IgD-negative memory B cell (primary cell): ENCODE measurements at regions not wholly inside any gene's neighbourhood (a gene's known extent, or its start where the extent isn't known, plus 50 kb on each side); places are given as distances from the start of the nearest gene placed in this dataset.

Experiments
- H3K27ac Mint-ChIP-seq, 3 donors: one replicate each; pipeline ENCODE4 v1.8.0; 2020 to 2022; ENCODE audit warnings: mild to moderate bottlenecking in 3 of 3, mixed read lengths in 3 of 3, moderate library complexity in 1 of 3
- H3K27me3 Mint-ChIP-seq: one replicate; pipeline ENCODE4 v1.8.0; 2021; ENCODE audit warnings: mixed read lengths
- H3K36me3 Mint-ChIP-seq: one replicate; pipeline ENCODE4 v1.8.0; 2020; ENCODE audit warnings: mild to moderate bottlenecking, mixed read lengths
- H3K4me1 Mint-ChIP-seq, 3 donors: one replicate each; pipeline ENCODE4 v1.8.0; 2020 to 2022; ENCODE audit warnings: mixed read lengths in 3 of 3, mild to moderate bottlenecking in 1 of 3
- H3K4me3 Mint-ChIP-seq, 4 donors: one replicate each; pipeline ENCODE4 v1.8.0; 2020 to 2022; ENCODE audit warnings: mild to moderate bottlenecking in 4 of 4, mixed read lengths in 4 of 4, moderate library complexity in 3 of 4
- H3K9me3 Mint-ChIP-seq, 3 donors: one replicate each; pipeline ENCODE4 v1.8.0; 2020 to 2021; ENCODE audit warnings: mixed read lengths in 3 of 3, mild to moderate bottlenecking in 1 of 3

DNA sequence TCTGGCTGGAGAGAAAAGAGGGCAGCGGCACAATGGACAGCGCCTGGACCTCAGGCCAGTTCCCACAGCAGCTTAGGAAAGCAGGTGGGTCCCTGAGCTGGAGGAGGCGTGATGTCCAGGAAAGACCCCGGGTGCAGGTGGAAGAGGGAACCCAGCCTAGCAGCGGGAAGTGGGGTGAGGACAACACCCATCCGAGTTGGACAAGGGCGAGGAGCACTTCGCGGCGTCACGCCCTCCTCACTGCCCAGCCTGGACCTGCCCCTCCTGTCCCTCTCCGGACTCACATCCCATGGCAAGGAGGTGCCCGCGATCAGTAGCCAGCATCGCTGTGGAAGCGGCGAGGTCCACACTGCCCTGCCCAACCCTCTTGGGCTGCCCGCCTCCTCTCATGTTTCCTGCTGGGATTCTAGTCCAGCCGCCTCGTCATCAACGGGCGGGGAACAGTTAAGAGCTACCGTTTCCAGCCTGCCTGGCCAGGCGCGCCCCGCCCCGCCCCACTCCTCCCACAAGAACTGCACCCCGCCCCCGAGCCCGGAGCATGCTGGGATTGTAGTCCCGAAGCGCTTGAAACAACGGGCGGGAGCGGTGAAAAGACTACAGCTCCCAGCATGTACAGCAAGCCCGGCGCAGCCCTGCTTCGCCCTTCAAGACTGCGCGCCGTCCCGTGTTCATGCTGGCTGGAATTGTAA lies 930.6 kb upstream of the ZNF722 start:
- H3K4me1 Mint-ChIP-seq, result no peaks in the 10 kb centered on the region
- H3K9me3 Mint-ChIP-seq, result peaks cover 3 to 14% (median 9%) of the 10 kb centered on the region in 3 donors
- H3K36me3 Mint-ChIP-seq, result peaks cover 3% of the 10 kb centered on the region
- H3K27me3 Mint-ChIP-seq, result no peaks in the 10 kb centered on the region
- H3K27ac Mint-ChIP-seq, result no peak overlapping the region
- H3K4me3 Mint-ChIP-seq, result no peak overlapping the region

- H3K4me1 Mint-ChIP-seq, result no peaks in the 10 kb centered on the region
- H3K9me3 Mint-ChIP-seq, result peaks cover 4 to 25% (median 9%) of the 10 kb centered on the region in 3 donors
- H3K4me3 Mint-ChIP-seq, result no peak overlapping the region
- no peaks in the 10 kb centered on the region for H3K27me3 Mint-ChIP-seq
- H3K27ac Mint-ChIP-seq, result no peak overlapping the region
- peaks cover 3% of the 10 kb centered on the region for H3K36me3 Mint-ChIP-seq
These were observed 928.0 kb upstream of the ZNF722 start for GRCh38 chr7:63070696-63071095.

GRCh38 chr7:63071396-63071795 lies 927.3 kb upstream of the ZNF722 start:
- Mint-ChIP-seq H3K27ac (no peak overlapping the region), H3K9me3 (peaks cover 2 to 19% (median 6%) of the 10 kb centered on the region in 3 donors), H3K4me3 (no peak overlapping the region), H3K27me3 (no peaks in the 10 kb centered on the region), H3K36me3 (peaks cover 3% of the 10 kb centered on the region), H3K4me1 (no peaks in the 10 kb centered on the region)

DNA sequence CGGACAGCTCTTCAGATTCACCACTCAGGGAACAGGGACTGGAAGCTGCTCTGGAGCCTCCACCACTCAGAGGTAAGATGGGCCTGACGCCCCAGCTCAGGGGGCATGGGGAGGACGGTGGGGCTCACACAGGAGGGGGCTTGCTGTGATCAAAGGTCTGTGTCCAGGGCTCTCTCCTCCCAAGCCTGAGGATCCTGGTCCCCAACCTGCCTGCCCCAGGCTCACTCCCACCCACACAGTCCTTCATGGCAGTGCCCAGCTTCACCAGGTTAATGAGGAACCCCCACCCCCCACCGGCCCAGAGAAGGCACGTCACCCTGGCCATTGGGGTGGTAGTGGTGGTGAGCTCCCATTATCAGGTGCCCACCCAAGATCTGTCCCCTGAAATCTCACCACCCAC lies 926.7 kb upstream of the ZNF722 start:
- Mint-ChIP-seq H3K4me1 (no peaks in the 10 kb centered on the region), H3K9me3 (peaks cover 2 to 19% (median 6%) of the 10 kb centered on the region in 3 donors), H3K36me3 (peaks cover 3% of the 10 kb centered on the region), H3K27me3 (no peaks in the 10 kb centered on the region), H3K4me3 (no peak overlapping the region), H3K27ac (no peak overlapping the region)

- peaks cover 2 to 19% (median 6%) of the 10 kb centered on the region in 3 donors for H3K9me3 Mint-ChIP-seq
- H3K4me3 Mint-ChIP-seq, result no peak overlapping the region
- peaks cover 3% of the 10 kb centered on the region for H3K36me3 Mint-ChIP-seq
- no peak overlapping the region for H3K27ac Mint-ChIP-seq
- H3K27me3 Mint-ChIP-seq, result no peaks in the 10 kb centered on the region
- H3K4me1 Mint-ChIP-seq, result no peaks in the 10 kb centered on the region
These were observed 925.8 kb upstream of the ZNF722 start for GRCh38 chr7:63072806-63073205.

DNA sequence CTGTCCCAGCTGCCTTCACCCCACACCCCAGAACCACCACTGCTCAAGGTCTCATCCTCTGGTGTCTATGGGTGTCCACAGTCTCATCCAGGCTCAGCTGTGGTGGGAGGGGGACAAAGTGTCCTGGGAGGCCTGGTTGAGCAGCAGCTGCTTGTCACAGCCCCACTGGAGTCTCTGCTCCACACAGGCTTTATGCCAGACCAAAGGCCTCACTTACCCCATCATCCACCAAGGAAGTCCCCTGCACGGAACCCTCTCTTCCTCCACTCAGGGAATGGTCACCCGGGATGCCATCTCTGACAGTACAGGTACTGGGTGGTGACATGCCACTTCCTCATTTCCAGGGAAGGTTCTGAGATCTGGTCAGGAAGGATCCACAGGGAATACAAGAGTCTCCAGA lies 925.4 kb upstream of the ZNF722 start:
- Mint-ChIP-seq H3K9me3 (peaks cover 2 to 19% (median 6%) of the 10 kb centered on the region in 3 donors), H3K27ac (no peak overlapping the region), H3K36me3 (peaks cover 3% of the 10 kb centered on the region), H3K27me3 (no peaks in the 10 kb centered on the region), H3K4me1 (no peaks in the 10 kb centered on the region), H3K4me3 (no peak overlapping the region)

- Mint-ChIP-seq H3K27me3 (no peaks in the 10 kb centered on the region), H3K4me1 (no peaks in the 10 kb centered on the region), H3K27ac (no peak overlapping the region), H3K9me3 (peaks cover 2 to 17% (median 3%) of the 10 kb centered on the region in 3 donors), H3K4me3 (no peak overlapping the region), H3K36me3 (peaks cover 1% of the 10 kb centered on the region)
These were observed 924.9 kb upstream of the ZNF722 start for GRCh38 chr7:63073736-63074135.

GRCh38 chr7:63077841-63078240 lies 920.8 kb upstream of the ZNF722 start:
- H3K4me3 Mint-ChIP-seq, result no peak overlapping the region
- H3K27ac Mint-ChIP-seq, result no peak overlapping the region
- no peaks in the 10 kb centered on the region for H3K36me3 Mint-ChIP-seq
- H3K9me3 Mint-ChIP-seq, result peaks cover 0 to 13% (median 7%) of the 10 kb centered on the region in 3 donors
- no peaks in the 10 kb centered on the region for H3K27me3 Mint-ChIP-seq
- H3K4me1 Mint-ChIP-seq, result no peaks in the 10 kb centered on the region

DNA sequence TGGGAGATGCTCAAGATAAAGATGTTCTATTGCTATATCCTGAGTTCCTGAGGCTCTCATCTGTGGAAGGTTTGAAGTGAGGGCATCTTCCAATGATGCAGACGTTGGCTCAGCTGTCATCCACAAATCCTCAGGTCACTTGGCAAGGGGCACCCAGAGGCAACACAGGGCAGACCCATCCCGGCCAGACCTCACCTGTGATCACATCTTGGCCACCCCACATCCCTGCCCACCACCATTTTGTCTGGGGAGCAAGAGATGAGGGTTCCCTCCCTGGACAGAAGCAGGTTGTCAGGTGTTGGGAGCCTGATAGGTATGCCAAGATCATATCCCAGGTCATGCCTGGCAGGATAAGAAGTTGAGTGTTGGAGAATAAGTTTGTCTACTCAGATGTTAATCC lies 918.2 kb upstream of the ZNF722 start:
- no peaks in the 10 kb centered on the region for H3K36me3 Mint-ChIP-seq
- H3K4me3 Mint-ChIP-seq, result no peak overlapping the region
- peaks cover 10 to 12% (median 10%) of the 10 kb centered on the region in 3 donors for H3K9me3 Mint-ChIP-seq
- H3K27me3 Mint-ChIP-seq, result no peaks in the 10 kb centered on the region
- no peaks in the 10 kb centered on the region for H3K4me1 Mint-ChIP-seq
- no peak overlapping the region for H3K27ac Mint-ChIP-seq

DNA sequence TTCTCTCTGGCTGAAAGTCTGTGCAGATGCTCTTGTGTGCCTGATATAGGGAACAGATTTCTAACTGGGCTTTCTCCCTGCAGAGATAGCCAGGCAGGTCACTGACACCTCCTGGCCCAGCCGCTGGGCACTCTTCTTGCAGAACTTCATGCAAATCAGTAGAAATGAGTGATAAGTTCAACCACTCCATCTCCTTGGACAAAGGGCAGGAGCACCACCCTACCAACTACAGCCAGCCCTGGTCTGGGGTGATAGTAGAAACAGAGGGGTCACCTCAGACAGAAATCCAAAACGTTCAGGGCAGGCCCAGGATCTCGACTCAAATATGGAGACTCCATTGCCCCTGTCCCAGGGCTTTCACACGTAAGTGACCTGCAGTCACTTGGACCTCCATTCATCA lies 917.8 kb upstream of the ZNF722 start:
- Mint-ChIP-seq H3K9me3 (peaks cover 9 to 12% (median 10%) of the 10 kb centered on the region in 3 donors), H3K4me3 (no peak overlapping the region), H3K4me1 (no peaks in the 10 kb centered on the region), H3K27me3 (no peaks in the 10 kb centered on the region), H3K27ac (no peak overlapping the region), H3K36me3 (no peaks in the 10 kb centered on the region)

GRCh38 chr7:63087575-63088190 lies 911.0 kb upstream of the ZNF722 start:
- Mint-ChIP-seq H3K4me3 (no peak overlapping the region), H3K27me3 (no peaks in the 10 kb centered on the region), H3K27ac (no peak overlapping the region), H3K9me3 (peaks cover 14 to 54% (median 21%) of the 10 kb centered on the region in 3 donors), H3K36me3 (no peaks in the 10 kb centered on the region), H3K4me1 (no peaks in the 10 kb centered on the region)

GRCh38 chr7:63092951-63093350 lies 905.7 kb upstream of the ZNF722 start:
- H3K9me3 Mint-ChIP-seq, result peaks cover 9 to 41% (median 11%) of the 10 kb centered on the region in 3 donors
- H3K4me1 Mint-ChIP-seq, result no peaks in the 10 kb centered on the region
- H3K4me3 Mint-ChIP-seq, result no peak overlapping the region
- no peaks in the 10 kb centered on the region for H3K36me3 Mint-ChIP-seq
- no peaks in the 10 kb centered on the region for H3K27me3 Mint-ChIP-seq
- H3K27ac Mint-ChIP-seq, result no peak overlapping the region

GRCh38 chr7:63093481-63093880 lies 905.2 kb upstream of the ZNF722 start:
- H3K4me1 Mint-ChIP-seq, result no peaks in the 10 kb centered on the region
- peaks cover 9 to 36% (median 11%) of the 10 kb centered on the region in 3 donors for H3K9me3 Mint-ChIP-seq
- no peak overlapping the region for H3K4me3 Mint-ChIP-seq
- no peaks in the 10 kb centered on the region for H3K27me3 Mint-ChIP-seq
- no peaks in the 10 kb centered on the region for H3K36me3 Mint-ChIP-seq
- H3K27ac Mint-ChIP-seq, result no peak overlapping the region

DNA sequence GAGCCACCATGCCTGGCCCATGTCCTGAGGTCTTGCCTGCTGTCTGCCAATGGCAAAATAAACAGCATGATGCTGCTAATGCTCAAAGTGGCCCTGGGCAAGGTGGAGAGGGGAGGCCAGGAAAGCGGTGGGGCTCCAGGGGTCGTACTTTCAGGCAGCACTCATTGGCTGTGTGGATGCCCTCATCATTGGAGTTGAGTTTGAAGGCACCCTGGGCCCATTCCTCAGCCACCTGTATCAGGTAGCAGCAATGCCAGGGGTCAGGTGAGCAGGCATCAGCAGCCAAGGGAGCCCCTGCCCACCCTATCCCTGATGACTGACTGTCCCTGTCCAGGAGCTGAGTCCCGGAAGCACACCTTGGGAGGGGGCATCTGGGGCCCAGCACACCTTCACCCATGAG lies 902.5 kb upstream of the ZNF722 start:
- Mint-ChIP-seq H3K9me3 (peaks cover 7 to 19% (median 10%) of the 10 kb centered on the region in 3 donors), H3K36me3 (no peaks in the 10 kb centered on the region), H3K4me1 (no peaks in the 10 kb centered on the region), H3K27me3 (no peaks in the 10 kb centered on the region), H3K4me3 (no peak overlapping the region), H3K27ac (no peak overlapping the region)

DNA sequence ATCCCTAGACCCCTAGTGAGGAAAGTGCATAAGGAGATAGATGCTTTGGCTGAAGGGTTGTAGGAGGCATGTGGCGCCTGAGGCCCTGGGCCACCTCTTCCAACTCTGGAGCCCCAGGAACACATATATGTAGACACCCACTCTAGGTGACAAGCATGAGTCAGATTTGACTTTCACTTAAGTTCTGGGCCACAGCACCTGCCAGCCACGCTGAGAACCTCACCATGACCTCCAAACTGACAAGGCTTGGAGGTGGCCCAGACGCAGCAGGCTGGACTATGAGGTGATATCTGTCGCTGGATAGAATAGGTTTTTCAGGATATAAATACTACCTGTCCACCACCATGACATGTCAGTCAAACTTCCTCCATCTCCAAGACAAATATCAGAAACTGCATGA lies 894.0 kb upstream of the ZNF722 start:
- no peak overlapping the region for H3K4me3 Mint-ChIP-seq
- no peak overlapping the region for H3K27ac Mint-ChIP-seq
- peaks cover 3% of the 10 kb centered on the region for H3K36me3 Mint-ChIP-seq
- H3K9me3 Mint-ChIP-seq, result peaks cover 5 to 20% (median 10%) of the 10 kb centered on the region in 3 donors
- peaks cover 0 to 3% (median 0%) of the 10 kb centered on the region in 3 donors for H3K4me1 Mint-ChIP-seq
- H3K27me3 Mint-ChIP-seq, result no peaks in the 10 kb centered on the region

DNA sequence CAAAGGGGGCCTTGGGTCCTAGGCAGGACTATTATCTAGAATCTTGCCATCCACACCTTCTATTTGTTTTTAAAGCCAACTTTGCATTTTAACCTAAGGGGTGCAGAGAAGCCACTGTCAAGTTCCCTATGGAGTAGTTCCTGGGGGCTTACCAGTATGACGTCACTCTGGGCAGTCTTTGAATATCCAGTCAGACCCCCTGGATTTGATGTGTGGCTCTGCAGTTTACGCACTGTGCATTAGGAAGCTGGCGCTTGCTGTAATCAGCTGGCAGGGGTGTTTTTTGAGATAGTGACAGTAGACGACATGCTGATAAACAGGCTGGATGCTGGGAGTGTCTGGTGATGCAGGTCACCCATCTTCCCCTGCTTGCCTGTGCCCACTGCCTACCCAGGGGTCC lies 892.7 kb upstream of the ZNF722 start:
- Mint-ChIP-seq H3K27me3 (no peaks in the 10 kb centered on the region), H3K9me3 (peaks cover 3 to 16% (median 9%) of the 10 kb centered on the region in 3 donors), H3K36me3 (peaks cover 3% of the 10 kb centered on the region), H3K27ac (no peak overlapping the region), H3K4me1 (peaks cover 0 to 3% (median 0%) of the 10 kb centered on the region in 3 donors), H3K4me3 (no peak overlapping the region)
